ENCODE measurements at regions not wholly inside any gene's neighbourhood (a gene's known extent, or its start where the extent isn't known, plus 50 kb on each side); places are given as distances from the start of the nearest gene placed in this dataset.

DNA sequence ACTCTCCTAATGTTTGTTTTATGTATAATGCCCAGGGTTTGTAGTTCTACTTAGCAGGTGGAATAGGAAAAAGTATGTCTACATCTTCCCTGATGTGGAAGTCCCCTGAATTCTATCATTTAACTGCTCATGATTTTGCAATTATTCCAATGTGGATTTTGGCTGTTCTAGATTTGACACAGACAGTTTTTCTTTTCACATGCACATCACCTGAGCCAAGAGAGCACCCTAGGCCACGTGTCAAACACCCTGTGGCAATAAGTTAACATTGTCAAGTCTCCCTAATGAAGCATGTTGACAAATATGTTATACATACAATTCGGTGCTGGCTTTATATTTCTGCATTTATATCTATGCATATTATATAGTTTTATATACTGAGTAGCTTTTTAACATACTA is 70.0 kb upstream of the SUCLG2 start:
- TF ChIP-seq, protein P1, sequence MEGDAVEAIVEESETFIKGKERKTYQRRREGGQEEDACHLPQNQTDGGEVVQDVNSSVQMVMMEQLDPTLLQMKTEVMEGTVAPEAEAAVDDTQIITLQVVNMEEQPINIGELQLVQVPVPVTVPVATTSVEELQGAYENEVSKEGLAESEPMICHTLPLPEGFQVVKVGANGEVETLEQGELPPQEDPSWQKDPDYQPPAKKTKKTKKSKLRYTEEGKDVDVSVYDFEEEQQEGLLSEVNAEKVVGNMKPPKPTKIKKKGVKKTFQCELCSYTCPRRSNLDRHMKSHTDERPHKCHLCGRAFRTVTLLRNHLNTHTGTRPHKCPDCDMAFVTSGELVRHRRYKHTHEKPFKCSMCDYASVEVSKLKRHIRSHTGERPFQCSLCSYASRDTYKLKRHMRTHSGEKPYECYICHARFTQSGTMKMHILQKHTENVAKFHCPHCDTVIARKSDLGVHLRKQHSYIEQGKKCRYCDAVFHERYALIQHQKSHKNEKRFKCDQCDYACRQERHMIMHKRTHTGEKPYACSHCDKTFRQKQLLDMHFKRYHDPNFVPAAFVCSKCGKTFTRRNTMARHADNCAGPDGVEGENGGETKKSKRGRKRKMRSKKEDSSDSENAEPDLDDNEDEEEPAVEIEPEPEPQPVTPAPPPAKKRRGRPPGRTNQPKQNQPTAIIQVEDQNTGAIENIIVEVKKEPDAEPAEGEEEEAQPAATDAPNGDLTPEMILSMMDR (IDR thresholded peaks at IDR 0.05; ENCODE audit: control insufficient read depth, insufficient read depth, low read depth, low read length, missing control alignments) = no peak
- no peak overlapping the region for H3K4me3 ChIP-seq (ENCODE audit: control insufficient read depth, low read depth, low read length)
- DNase-seq (ENCODE audit: low read depth) = no peak

DNA sequence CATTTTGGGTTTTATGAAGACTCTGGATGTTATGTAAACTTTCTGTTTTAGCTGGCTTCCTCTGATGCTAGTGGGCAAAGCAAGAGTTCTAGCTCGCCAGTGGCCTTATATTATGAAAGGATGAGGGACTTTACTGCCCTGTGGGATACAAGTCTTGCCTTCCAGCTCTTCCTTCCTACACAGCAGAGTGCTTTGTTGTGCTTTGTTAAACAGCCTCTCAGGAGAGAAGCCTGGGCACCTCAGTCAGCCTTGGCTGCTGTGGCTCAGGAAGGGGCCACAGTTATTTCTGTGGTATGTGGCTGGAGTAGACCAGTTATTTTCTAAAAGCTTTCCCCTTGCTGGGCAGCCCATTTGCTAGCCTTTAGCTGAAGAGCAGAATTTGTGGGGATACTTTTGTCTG is 69.5 kb upstream of the SUCLG2 start:
- DNase-seq (ENCODE audit: low read depth) = no peak

DNA sequence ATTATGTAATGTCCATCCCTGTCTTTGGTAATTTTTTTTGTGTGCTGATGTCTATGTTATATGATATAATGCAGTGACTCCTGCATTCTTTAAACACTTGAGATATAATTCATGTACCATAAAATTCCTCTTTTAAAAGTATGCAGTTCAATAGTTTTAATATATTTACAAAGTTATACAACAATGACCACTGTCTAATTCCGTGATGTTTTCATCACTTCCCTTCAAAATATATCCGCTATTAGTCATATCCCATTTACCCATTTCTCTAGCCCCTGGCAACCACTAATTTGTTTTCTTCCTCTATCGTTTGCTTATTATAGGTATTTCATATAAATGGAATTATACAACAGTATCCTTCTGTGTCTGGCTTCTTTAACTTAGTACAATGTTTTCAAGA is 64.9 kb upstream of the SUCLG2 start:
- H3K4me3 ChIP-seq (ENCODE audit: control insufficient read depth, low read depth, low read length) = no peak overlapping the region
- no peak for DNase-seq (ENCODE audit: low read depth)
- TF ChIP-seq, protein P1 (IDR thresholded peaks at IDR 0.05; ENCODE audit: control insufficient read depth, insufficient read depth, low read depth, low read length, missing control alignments) = no peak

More for the DNA sequence above, 69.5 kb upstream of the SUCLG2 start:
- TF ChIP-seq, protein P1 (IDR thresholded peaks at IDR 0.05; ENCODE audit: control insufficient read depth, insufficient read depth, low read depth, low read length, missing control alignments) = no peak
- H3K4me3 ChIP-seq (ENCODE audit: control insufficient read depth, low read depth, low read length) = no peak overlapping the region

DNA sequence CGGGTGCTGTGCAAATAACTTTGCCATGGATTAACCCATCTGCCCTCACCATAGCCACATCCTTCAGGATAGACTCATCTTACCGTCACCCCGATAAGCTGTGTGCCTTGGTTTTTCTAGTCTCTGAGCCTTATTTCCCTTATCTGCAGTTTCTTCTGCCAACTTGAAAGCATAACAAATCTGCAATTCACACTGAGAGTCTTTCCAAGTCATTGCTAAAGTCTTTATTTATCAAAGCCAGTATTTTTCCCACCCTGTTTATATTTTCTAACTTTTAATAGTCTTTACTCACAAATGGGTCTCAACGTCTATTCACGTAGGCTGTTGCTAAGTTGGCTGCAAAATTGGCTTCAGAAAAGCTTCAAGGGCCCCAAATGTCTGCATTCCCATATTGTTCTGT is 61.6 kb upstream of the SUCLG2 start:
- no peak overlapping the region for H3K4me3 ChIP-seq (ENCODE audit: control insufficient read depth, low read depth, low read length)
- TF ChIP-seq, protein P1 (IDR thresholded peaks at IDR 0.05; ENCODE audit: control insufficient read depth, insufficient read depth, low read depth, low read length, missing control alignments) = no peak
- no peak for DNase-seq (ENCODE audit: low read depth)

DNA sequence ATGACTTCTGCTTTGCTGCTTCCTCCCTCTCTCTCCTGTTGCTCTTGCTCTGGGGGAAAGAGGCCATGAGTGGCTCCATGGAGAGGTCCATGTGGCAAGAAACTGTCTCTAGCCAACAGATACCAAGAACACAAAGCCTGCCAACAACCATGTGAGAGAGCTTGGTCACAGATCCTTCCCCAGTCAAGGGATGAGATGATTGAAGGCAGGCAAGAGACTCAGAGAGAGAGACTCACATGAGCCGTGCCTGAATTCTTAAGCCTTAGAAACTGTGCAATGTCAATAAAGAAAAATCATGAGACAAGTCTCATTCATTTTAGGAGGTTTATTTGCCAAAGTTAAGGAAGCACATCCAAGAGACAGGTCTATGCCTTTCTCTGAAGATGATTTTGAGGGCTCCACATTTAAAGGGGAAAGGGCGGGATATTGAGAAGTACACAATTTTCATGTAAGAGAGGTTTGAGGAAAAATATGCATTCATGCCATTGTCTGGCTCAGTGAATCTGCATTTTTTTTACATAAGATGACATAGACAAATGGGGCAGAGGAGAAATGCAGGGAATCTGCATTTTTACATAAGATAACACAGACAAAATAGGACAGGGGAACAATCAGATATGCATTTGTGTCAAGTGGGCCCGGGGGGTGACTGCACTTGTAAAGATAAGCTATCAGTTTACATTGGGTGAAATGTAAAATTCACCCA is 59.5 kb upstream of the SUCLG2 start:
- TF ChIP-seq, protein P1 (IDR thresholded peaks at IDR 0.05; ENCODE audit: control insufficient read depth, insufficient read depth, low read depth, low read length, missing control alignments) = no peak
- H3K4me3 ChIP-seq (ENCODE audit: control insufficient read depth, low read depth, low read length) = no peak overlapping the region
- DNase-seq (ENCODE audit: low read depth) = no peak

DNA sequence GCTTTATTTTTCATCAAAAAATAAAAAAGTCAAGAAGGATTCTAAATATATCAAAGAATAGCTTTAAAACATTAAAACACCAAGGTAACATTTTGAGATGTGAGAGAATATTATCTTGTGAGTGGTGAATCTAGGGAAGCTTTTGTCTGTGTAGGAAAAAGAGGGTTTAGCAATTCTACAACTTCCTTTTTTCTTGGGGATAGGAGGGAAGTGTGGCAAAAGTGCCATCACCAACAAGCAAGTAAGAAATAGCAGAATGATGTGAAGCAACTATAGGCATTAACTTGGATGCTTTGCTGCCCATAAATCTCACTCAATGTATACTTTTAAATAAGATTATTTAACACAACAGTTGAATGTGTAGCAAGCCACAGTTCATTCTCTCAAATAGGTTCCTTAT is 57.8 kb upstream of the SUCLG2 start:
- TF ChIP-seq, protein P1 (IDR thresholded peaks at IDR 0.05; ENCODE audit: control insufficient read depth, insufficient read depth, low read depth, low read length, missing control alignments) = no peak
- H3K4me3 ChIP-seq (ENCODE audit: control insufficient read depth, low read depth, low read length) = no peak overlapping the region
- no peak for DNase-seq (ENCODE audit: low read depth)

Measured in AG09309 (cell line).